Right lobe of liver (tissue), 4 donors: ENCODE measurements at regions not wholly inside any gene's neighbourhood (a gene's known extent, or its start where the extent isn't known, plus 50 kb on each side); places are given as distances from the start of the nearest gene placed in this dataset.

Experiments used
- CTCF ChIP-seq, 4 donors: fragments of 200-600 bp in 3 of 4; fragments of 450-650 bp in 1 of 4; IDR thresholded peaks; one replicate each; pipeline versions ENCODE4 v1.5.1 to v1.8.0; 2016 to 2022; ENCODE audit warnings: antibody characterized with exemption in 4 of 4, mild to moderate bottlenecking in 2 of 4
- POLR2A ChIP-seq: fragments of 450-650 bp; IDR thresholded peaks from one replicate; pipeline ENCODE4 v1.6.1; 2017; ENCODE audit warnings: antibody characterized with exemption, mild to moderate bottlenecking
- donor health status: DM: no; HTN: no; CAD: no.
- donor health status: DM: no; HTN: no; CAD: no.
- donor health status: DM: no; HTN: yes; CAD: no.

- TF ChIP-seq CTCF (IDR thresholded peaks at IDR 0.05) (no peak), POLR2A (no peak)
Measured at GRCh38 chr2:59180111-59180510, 939.0 kb upstream of the FANCL start.
